ENCODE measurements at regions not wholly inside any gene's neighbourhood (a gene's known extent, or its start where the extent isn't known, plus 50 kb on each side); places are given as distances from the start of the nearest gene placed in this dataset.

GRCh38 chr2:34307636-34308035 lies 708.5 kb upstream of the FAM98A start:
- no peak overlapping the region for H3K4me3 ChIP-seq (ENCODE audit: low read depth, low read length)
- TF ChIP-seq CTCF (IDR thresholded peaks at IDR 0.05; ENCODE audit: low read depth, low read length) = no peak
- no peak for TF ChIP-seq MAX (IDR thresholded peaks at IDR 0.05; ENCODE audit: low read depth, low read length)
- TF ChIP-seq POLR2A (IDR thresholded peaks at IDR 0.05; ENCODE audit: extremely low read depth, insufficient read length) = no peak
- TF ChIP-seq MYC (IDR thresholded peaks at IDR 0.05; ENCODE audit: low read depth, low read length) = no peak
- DNase-seq (ENCODE audit: low read depth) = no peak

- DNase-seq (ENCODE audit: low read depth) = no peak
- H3K4me3 ChIP-seq (ENCODE audit: low read depth, low read length) = no peak overlapping the region
- TF ChIP-seq CTCF (IDR thresholded peaks at IDR 0.05; ENCODE audit: low read depth, low read length) = no peak
Measured at GRCh38 chr2:34306745-34307144, 707.6 kb upstream of the FAM98A start.

GRCh38 chr2:34305587-34305986 lies 706.5 kb upstream of the FAM98A start:
- TF ChIP-seq MYC (IDR thresholded peaks at IDR 0.05; ENCODE audit: low read depth, low read length) = no peak
- no peak for TF ChIP-seq MAX (IDR thresholded peaks at IDR 0.05; ENCODE audit: low read depth, low read length)
- TF ChIP-seq CTCF (IDR thresholded peaks at IDR 0.05; ENCODE audit: low read depth, low read length) = no peak
- TF ChIP-seq POLR2A (IDR thresholded peaks at IDR 0.05; ENCODE audit: extremely low read depth, insufficient read length) = no peak
- no peak for DNase-seq (ENCODE audit: low read depth)
- no peak overlapping the region for H3K4me3 ChIP-seq (ENCODE audit: low read depth, low read length)

GRCh38 chr2:34294961-34295360 lies 695.9 kb upstream of the FAM98A start:
- no peak overlapping the region for H3K4me3 ChIP-seq (ENCODE audit: low read depth, low read length)
- TF ChIP-seq MAX (IDR thresholded peaks at IDR 0.05; ENCODE audit: low read depth, low read length) = no peak
- TF ChIP-seq POLR2A (IDR thresholded peaks at IDR 0.05; ENCODE audit: extremely low read depth, insufficient read length) = no peak
- no peak for TF ChIP-seq CTCF (IDR thresholded peaks at IDR 0.05; ENCODE audit: low read depth, low read length)
- no peak for DNase-seq (ENCODE audit: low read depth)

- TF ChIP-seq POLR2A (IDR thresholded peaks at IDR 0.05; ENCODE audit: extremely low read depth, insufficient read length) = no peak
- DNase-seq (ENCODE audit: low read depth) = no peak
Measured at GRCh38 chr2:34291076-34291475, 692.0 kb upstream of the FAM98A start.

GRCh38 chr2:34288016-34288415 lies 688.9 kb upstream of the FAM98A start:
- DNase-seq (ENCODE audit: low read depth) = no peak

More at GRCh38 chr2:34291076-34291475, 692.0 kb upstream of the FAM98A start:
- no peak overlapping the region for H3K4me3 ChIP-seq (ENCODE audit: low read depth, low read length)

More at GRCh38 chr2:34288016-34288415, 688.9 kb upstream of the FAM98A start:
- no peak overlapping the region for H3K4me3 ChIP-seq (ENCODE audit: low read depth, low read length)
- no peak for TF ChIP-seq MAX (IDR thresholded peaks at IDR 0.05; ENCODE audit: low read depth, low read length)
- no peak for TF ChIP-seq MYC (IDR thresholded peaks at IDR 0.05; ENCODE audit: low read depth, low read length)
- TF ChIP-seq POLR2A (IDR thresholded peaks at IDR 0.05; ENCODE audit: extremely low read depth, insufficient read length) = no peak
- TF ChIP-seq CTCF (IDR thresholded peaks at IDR 0.05; ENCODE audit: low read depth, low read length) = no peak
